Fibroblast of mammary gland (primary cell): ENCODE measurements at regions not wholly inside any gene's neighbourhood (a gene's known extent, or its start where the extent isn't known, plus 50 kb on each side); places are given as distances from the start of the nearest gene placed in this dataset.
"Not testable (repeated sequence)": the region's sequence is repeated elsewhere in the genome, so short reads cannot be mapped to it uniquely, and the experiment has no call there.

ENCODE experiments used
- DNase-seq: peaks from one replicate; pipeline ENCODE4 v3.0.0-alpha.2; 2010; ENCODE audit warnings: low read depth
- H3K4me3 ChIP-seq: 2 replicates; pipeline ENCODE4 v1.5.1; 2011; ENCODE audit warnings: low read depth, mild to moderate bottlenecking, low read length, moderate library complexity; ENCODE audit not compliant: control insufficient read depth
- TF ChIP-seq, protein P1 (sequence below): conservative IDR thresholded peaks from 2 replicates; pipeline ENCODE4 v1.5.1; 2011; ENCODE audit warnings: low read depth, low read length, inconsistent platforms; ENCODE audit not compliant: control insufficient read depth, insufficient read depth

DNA sequence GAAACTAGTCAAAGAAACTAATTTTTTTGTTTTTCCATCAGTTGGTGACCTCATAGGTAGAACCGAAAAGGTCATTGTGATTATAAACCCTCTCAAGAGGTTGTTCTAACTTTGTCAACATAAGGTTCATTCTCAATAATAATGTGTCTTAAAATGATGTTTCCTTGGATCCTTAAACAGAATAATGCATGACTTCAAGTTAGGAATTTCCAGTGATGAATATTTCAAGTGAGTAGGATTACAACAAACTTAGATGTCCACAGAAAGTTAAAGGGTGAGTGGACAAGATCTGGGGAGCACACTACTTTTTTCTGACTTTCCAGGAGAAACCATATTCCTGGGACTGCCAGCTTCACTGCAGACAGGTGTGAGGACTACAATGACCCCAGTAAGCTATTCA is 239.0 kb upstream of the PTGER4 start:
- H3K4me3 ChIP-seq, result no peak overlapping the region
- TF ChIP-seq, protein P1, sequence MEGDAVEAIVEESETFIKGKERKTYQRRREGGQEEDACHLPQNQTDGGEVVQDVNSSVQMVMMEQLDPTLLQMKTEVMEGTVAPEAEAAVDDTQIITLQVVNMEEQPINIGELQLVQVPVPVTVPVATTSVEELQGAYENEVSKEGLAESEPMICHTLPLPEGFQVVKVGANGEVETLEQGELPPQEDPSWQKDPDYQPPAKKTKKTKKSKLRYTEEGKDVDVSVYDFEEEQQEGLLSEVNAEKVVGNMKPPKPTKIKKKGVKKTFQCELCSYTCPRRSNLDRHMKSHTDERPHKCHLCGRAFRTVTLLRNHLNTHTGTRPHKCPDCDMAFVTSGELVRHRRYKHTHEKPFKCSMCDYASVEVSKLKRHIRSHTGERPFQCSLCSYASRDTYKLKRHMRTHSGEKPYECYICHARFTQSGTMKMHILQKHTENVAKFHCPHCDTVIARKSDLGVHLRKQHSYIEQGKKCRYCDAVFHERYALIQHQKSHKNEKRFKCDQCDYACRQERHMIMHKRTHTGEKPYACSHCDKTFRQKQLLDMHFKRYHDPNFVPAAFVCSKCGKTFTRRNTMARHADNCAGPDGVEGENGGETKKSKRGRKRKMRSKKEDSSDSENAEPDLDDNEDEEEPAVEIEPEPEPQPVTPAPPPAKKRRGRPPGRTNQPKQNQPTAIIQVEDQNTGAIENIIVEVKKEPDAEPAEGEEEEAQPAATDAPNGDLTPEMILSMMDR, result no peak
- no peak for DNase-seq

DNA sequence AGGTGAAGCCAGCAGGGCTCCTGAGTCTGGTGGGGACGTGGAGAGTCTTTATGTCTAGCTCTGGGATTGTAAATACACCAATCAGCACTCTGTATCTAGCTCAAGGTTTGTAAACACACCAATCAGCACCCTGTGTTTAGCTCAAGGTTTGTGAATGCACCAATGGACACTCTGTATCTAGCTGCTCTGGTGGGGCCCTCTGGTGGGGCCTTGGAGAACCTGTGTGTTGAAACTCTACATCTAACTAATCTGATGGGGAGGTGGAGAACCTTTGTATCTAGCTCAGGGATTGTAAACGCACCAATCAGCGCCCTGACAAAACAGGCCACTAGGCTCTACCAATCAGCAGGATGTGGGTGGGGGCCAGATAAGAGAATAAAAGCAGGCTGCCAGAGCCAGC is 240.6 kb upstream of the PTGER4 start:
- not testable (repeated sequence) for H3K4me3 ChIP-seq, DNase-seq

DNA sequence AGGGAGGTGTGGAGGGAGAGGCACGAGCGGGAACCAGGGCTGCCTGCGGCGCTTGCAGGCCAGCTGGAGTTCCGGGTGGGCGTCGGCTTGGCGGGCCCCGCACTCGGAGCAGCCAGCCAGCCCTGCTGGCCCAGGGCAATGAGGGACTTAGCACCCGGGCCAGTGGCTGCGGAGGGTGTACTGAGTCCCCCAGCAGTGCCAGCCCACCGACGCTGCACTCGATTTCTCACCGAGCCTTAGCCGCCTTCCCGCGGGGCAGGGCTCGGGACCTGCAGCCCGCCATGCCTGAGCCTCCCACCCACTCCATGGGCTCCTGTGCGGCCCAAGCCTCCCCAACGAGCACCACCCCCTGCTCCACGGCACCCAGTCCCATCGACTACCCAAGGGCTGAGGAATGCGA is 241.1 kb upstream of the PTGER4 start:
- not testable (repeated sequence) for H3K4me3 ChIP-seq, DNase-seq

DNA sequence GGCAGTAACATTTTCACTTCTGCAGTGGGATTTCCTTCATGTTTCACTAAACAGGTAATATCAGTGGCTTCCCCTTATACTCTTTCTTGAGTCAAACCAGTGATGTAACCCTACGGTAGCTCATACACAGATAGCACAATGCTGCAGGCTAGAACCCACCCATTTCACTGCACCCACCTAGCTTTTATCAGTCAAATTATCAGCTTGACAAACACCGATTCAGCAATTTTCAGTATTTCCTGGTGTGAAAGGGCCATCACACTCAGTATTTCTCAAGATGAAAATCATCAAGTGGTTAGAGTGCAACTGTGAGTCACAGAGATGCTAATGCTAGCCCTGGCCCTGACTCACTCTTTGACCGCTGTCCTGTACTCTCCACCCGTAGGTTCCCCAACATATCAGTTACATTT is 242.3 kb upstream of the PTGER4 start:
- peak; percentile 91 for DNase-seq
- TF ChIP-seq, protein P1, result no peak
- no peak overlapping the region for H3K4me3 ChIP-seq

DNA sequence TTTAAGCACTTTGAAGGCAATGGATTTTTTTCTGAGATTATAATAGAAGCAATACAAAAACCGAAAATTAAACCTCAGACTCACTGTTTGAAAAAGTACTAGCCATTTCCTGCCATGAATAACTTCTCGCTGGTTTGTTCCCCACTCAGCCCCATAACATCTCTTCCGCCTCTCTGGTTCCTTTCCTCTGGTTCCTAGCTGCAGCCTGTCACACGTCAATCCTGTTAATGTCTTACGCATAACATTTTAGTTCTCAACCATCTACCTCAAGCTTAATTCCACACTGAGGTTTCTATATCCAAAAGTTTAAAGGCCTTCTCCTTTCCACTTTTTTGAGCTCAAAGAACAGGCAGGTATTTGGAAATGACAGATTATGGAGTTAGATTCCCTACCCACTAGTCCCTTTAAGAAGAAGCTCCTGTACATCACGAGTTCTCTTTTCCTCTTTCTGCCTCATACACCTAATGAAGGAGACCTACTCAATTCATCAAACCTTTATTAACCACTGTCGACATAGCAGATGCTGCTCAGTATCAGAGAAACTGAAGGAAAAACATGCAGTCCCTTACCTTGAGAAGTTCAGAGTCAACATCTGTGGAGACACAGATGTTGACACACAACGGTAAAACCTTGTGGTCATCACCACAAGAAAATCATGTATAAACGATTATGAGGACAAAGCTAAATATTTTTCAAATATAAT is 243.0 kb upstream of the PTGER4 start:
- DNase-seq, result no peak
- no peak overlapping the region for H3K4me3 ChIP-seq

DNA sequence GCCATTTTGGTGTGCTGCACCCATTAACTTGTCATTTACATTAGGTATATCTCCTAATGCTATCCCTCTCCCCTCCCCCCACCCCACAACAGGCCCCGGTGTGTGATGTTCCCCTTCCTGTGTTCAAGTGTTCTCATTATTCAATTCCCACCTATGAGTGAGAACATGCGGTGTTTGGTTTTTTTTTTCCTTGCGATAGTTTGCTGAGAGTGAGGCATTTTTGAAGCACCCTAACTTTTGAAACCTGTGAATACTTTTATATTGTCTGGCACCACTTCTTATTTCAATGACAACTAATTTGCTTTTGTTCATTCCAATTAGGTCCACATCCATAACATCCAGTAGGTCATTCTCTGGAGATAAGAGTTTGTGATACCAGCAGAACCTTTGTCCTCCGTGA is 244.0 kb upstream of the PTGER4 start:
- H3K4me3 ChIP-seq, DNase-seq: not testable (repeated sequence)

More for the DNA sequence above, 243.0 kb upstream of the PTGER4 start:
- TF ChIP-seq, protein P1, result no peak

DNA sequence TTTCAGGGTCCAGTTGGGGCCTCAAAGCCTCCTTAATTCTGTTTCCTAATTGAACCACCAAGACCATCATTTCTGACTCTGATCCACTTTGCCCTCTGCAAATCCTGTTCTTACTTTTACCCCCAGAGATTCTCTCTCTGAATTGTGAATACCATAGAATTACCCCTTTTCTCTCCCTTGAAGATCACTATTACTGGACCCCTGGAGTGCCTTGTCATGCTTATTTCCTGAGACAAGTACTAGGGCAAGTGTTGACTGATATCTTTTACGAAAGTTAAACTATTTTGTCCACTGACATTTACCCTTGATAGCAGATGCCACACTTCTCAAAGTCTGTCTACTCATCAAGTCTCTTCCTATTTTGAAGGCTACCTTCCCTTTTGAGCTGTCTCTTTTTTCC is 246.9 kb upstream of the PTGER4 start:
- no peak overlapping the region for H3K4me3 ChIP-seq
- DNase-seq, result no peak
- TF ChIP-seq, protein P1, result no peak

DNA sequence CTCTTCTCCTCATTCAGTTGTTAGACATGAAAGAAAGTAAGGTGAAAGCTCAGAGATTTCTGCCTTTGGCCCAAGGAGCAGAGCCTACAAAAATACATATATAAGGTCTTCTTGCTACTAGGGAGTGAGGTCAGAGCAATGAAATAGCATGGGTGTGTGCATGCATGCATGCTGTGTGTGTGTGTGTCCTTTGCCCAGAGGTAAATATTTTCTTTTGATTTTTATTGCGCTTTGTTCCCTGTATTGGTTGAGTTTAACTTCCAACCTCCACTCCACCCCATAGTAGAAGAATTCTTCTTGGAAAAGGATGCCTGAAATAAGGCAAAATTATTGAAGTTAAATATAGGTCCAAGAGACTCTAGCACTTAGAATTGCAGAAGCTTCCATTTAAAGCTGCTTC is 248.0 kb upstream of the PTGER4 start:
- no peak for DNase-seq
- TF ChIP-seq, protein P1, result no peak
- no peak overlapping the region for H3K4me3 ChIP-seq
